HuH-7.5 (cell line): ENCODE measurements at regions not wholly inside any gene's neighbourhood (a gene's known extent, or its start where the extent isn't known, plus 50 kb on each side); places are given as distances from the start of the nearest gene placed in this dataset.

ENCODE experiments used
- DNase-seq: peaks from one replicate; pipeline ENCODE4 v3.0.0; 2011; ENCODE audit warnings: low spot score

GRCh38 chr6:167774881-167775280, 51.8 kb upstream of the AFDN start:
- DNase-seq = no peak

DNA sequence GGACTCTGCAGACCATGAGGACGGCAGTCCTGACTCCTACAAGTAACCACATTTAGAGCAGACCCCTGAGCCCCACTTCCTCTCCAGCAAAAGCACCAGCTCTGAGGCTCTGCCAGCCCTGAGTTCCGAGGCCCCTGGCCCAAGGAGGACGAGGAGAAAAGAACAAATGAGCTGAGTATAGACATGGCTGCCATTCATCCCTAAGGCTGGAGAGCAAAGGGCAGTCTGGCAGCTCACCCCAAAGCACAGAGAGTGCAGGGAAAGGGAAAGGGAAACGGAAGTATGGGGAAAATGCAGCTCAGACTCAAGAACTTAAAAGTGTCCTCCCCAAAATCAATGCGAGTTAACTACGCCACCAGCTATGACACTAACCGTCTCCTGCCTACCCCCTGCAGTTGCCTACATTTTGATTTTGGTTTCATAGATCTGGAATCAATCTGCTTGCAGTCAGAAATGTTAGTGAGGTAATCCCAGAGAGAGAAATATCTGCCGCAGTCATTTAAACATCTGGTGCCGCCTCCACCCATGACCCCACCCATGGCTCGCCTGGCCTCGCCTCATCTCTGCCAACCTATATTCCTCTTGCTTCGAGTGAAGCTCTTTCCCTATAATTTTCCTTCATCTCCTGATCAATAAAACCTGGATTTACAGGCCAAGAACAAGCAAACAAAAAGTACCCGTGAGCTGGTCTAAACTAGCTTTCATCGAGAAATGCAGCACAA, 49.6 kb upstream of the AFDN start:
- DNase-seq = no peak
